Activated CD8-positive, alpha-beta memory T cell treated with anti-CD3 and anti-CD28 coated beads for 1 hour (primary cell): ENCODE measurements at regions not wholly inside any gene's neighbourhood (a gene's known extent, or its start where the extent isn't known, plus 50 kb on each side); places are given as distances from the start of the nearest gene placed in this dataset.
"Not testable (repeated sequence)": the region's sequence is repeated elsewhere in the genome, so short reads cannot be mapped to it uniquely, and the experiment has no call there.

Experiments used
- DNase-seq, 2 donors: peaks; one replicate each; pipeline ENCODE4 v3.0.0-alpha.2; 2020; ENCODE audit warnings: low read depth in 1 of 2; ENCODE audit errors: extremely low read depth in 1 of 2

DNA sequence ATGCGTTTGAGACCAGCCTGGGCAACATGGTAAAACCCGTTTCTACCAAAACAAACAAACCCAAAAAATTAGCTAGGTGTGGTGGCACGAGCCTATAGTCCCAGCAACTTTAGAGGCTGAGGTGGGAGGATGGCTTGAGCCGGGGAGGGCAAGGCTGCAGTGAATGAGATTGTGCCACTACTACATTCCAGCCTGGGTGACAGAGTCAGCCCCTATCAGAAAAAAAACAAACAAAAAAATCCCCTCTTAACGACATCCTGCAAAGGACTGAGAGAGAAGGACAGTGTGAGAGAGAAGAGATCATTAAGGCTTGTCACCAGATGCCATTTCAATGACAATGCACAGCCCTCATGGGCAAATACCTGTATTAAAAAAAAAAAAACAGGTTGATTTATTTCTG lies 266.7 kb upstream of the ATP10A start:
- DNase-seq = no peak

DNA sequence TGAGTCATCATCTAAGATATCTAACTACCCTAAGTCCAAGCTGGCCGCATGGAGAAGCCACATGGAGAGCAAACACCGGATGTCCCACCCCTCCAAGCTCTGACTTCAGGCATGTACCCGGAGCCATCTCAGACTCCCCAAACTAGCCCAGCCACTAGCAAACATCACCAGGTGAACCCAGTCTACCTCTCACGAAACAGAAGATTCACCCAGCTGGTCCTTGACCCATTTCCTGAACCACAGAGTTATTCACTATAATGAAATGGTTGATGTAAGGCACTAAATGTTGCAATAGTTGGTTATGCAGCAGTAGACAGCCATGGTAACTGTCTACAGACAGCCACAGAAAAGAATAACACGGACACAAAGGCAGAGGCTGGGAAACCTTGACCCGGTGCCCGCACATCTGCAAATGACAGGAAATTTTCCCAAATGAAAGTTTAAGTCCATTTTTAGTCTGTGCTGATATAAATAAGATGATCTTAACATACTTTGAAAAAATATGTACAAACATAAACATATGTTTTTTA lies 265.5 kb upstream of the ATP10A start:
- no peak for DNase-seq

- no peak for DNase-seq
Measured at GRCh38 chr15:26126819-26127387, 263.8 kb upstream of the ATP10A start.

DNA sequence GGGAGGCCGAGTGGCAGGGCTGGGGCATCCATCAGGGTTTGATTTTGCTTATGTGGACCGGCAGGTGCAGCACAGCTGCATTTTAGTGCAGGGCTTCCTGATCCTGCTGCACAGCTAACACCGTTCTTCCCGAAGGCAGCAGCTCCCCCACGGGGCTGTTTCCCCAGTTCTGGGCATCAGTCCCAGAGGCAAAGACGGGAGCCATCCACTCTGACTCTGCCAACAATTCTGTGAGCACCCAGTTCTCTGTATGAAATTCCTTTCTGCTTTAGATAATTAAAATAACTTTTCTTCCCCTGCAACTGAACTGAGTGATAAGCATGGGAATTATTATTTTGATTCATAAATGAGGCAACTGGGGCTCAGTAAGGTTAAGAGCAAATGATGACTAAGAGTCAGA lies 262.9 kb upstream of the ATP10A start:
- no peak for DNase-seq

DNA sequence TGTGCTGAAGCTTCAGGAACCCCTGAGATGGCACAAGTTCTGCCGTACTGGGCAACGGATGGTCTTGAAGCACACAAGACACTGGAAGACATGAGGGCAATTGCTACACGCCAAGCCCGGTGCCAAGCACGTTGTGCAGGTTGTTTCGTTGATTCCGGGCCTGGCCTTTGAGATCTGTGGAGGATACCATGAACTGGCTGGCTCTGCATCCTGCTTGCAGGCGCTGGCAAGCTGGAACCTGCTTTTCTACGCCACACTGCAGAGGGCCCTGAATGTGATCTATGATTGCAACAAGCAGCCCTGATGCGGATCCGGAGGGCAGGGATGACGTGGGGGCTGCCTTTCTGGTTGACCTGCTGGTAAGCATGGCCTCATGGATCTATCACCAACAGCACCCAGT lies 262.5 kb upstream of the ATP10A start:
- DNase-seq = no peak

DNA sequence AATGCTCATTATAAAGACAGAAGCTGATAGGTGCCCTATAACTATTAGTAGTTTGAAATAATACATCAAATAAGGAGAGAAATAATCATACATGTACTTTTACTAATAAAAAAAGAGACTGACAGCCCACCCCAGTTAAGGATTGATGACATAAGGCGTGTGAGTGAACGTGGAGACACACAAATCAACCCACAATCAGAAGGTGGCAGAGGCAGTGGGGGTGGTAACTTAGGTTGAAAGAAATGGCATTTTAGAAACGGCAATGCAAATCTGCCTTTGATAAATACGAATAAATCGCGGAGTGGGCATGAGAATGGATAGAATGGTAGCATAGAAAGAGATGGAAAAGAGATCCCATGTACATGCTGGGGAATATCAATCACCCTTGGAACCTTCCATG lies 256.2 kb upstream of the ATP10A start:
- no peak for DNase-seq

GRCh38 chr15:26115229-26115943 lies 252.3 kb upstream of the ATP10A start:
- DNase-seq = no peak

DNA sequence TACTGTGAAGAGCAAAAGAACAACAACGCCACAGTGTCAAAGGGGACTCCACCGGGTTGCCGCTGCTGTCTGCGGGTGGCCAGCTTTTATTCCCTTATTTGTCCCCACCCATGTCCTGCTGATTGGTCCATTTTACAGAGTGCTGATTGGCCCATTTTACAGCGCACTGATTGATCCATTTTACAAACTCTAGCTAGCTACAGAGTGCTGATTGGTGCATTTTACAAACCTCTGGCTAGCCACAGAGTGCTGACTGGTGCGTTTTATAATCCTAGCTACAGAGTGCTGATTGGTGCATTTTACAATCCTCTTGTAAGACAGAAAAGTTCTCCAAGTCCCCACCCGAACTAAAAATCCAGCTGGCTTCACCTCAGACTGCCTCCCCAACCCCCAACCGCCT lies 251.0 kb upstream of the ATP10A start:
- DNase-seq = not testable (repeated sequence)

DNA sequence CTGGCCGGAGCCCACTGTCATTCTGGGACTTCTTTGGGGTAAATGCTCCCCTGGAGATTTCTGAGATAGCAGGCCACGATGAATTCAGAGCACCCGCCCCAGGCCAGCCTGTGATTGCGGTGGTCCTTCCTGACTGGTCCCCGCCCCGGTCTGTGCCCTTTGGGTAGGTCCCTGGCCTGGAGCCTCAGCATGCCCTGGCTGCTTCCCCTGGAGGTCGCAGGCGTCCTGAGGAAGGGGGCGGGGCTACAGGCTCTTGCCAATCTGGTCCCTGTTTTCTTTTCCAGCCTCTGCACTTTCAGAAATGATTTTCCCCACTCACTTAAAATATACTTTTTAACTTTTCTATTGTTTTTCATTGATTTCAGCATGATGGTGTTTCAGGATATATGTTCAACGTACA lies 250.2 kb upstream of the ATP10A start:
- DNase-seq = no peak

DNA sequence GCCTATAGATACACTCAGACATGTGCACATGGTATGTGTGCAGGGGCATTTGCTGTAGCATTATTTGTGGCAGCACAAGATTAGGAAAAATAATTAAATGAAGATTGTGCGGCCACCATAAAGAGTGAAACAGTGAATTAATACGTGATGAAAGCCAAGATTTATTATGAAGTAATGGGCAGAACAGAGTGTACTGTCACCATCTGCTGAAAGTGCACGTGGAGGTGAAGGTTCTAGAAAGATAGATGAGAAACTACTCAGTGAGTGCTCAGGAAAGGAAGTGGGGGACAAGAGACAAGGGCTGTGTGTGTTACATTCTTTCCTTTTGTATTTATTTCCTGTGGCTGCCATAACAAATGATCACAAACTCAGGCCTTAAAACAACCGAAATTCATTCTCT lies 246.1 kb upstream of the ATP10A start:
- no peak for DNase-seq

DNA sequence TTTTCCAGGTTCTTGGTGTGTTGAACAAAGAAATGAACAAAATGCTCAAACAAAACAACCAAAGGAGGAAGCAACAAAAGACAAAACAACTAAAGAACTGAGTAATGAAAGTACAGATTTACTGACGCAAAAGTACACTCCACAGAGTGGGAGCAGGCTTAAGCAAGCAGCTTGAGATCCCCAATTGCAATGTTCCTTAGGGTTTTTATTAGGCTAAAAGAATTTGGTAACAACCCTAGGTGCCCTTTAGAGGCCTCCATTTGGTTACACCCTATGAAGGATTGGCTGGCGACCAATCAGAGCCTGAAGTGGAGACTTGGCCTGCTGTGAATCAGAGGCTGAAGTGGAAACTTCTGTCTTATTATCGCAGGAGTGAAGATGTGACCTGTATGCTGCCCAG lies 243.4 kb upstream of the ATP10A start:
- no peak for DNase-seq

GRCh38 chr15:26103002-26103404 lies 239.9 kb upstream of the ATP10A start:
- no peak for DNase-seq

GRCh38 chr15:26102365-26102764 lies 239.2 kb upstream of the ATP10A start:
- no peak for DNase-seq

DNA sequence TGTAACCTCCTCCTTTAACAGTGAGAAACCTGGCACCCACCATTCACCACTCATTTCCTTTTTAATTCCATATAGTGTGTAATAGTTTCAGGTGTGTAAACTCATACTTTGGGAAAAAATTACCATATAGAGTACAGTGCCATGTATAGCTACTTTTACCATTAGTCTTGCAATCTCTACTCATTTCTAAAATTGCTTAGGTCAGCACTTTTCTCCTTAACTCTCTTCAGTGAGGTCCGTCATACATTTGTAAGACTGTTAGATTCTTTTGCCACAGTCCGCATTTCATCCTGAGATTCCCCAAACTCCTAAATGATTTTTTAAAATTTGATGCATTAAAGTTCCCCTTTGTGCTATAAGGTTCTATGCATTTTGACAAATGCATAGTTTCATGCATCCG lies 238.3 kb upstream of the ATP10A start:
- no peak for DNase-seq

- no peak for DNase-seq
Measured at GRCh38 chr15:26098801-26099200, 235.7 kb upstream of the ATP10A start.

- DNase-seq = no peak
Measured at GRCh38 chr15:26097216-26097615, 234.1 kb upstream of the ATP10A start.

GRCh38 chr15:26096581-26096980 lies 233.5 kb upstream of the ATP10A start:
- no peak for DNase-seq

GRCh38 chr15:26095710-26096330 lies 232.7 kb upstream of the ATP10A start:
- DNase-seq = no peak

DNA sequence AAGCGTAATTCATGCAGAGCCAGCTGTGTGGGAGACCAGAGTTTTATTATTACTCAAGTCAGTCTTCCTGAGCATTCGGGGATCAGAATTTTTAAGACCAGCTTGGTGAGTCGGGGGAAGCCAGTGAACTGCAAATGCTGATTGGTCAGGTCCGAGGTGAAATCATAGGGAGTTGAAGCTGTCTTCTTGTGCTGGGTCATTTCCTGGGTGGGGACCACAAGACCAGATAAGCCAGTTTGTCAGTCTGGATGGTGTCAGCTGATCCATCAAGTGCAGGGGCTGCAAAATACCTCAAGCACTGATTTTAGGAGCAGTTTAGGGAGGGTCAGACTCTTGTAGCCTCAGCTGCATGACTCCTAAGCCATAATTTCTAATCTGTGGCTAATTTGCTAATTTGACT lies 228.1 kb upstream of the ATP10A start:
- no peak for DNase-seq

- DNase-seq = no peak
Measured at GRCh38 chr15:26087881-26088280, 224.8 kb upstream of the ATP10A start.

- DNase-seq = no peak
Measured at GRCh38 chr15:26087395-26087794, 224.3 kb upstream of the ATP10A start.

- DNase-seq = no peak
Measured at GRCh38 chr15:26084771-26085170, 221.6 kb upstream of the ATP10A start.
